Stimulated activated naive B cell treated with anti-CD40 and anti-IgM and Interleukin-4, amounts not matched to agents 10 μg/mL and 1 μg/mL and 100 μg/mL, for 72 hours (primary cell): ENCODE measurements at regions not wholly inside any gene's neighbourhood (a gene's known extent, or its start where the extent isn't known, plus 50 kb on each side); places are given as distances from the start of the nearest gene placed in this dataset.

Experiments
- ATAC-seq, 2 donors: fragments of 150-1000 bp; cut with Tn5 transposase; replicated peaks; 2 replicates each; pipeline ENCODE4 v1.10.0; 2021; ENCODE audit warnings: moderate library complexity in 1 of 2
- DNase-seq: peaks from one replicate; pipeline ENCODE4 v3.0.0; 2021
- H3K27ac Mint-ChIP-seq: one replicate; pipeline ENCODE4 v1.8.0; 2022; ENCODE audit warnings: mild to moderate bottlenecking, mixed read lengths
- H3K27me3 Mint-ChIP-seq, 2 donors: one replicate each; pipeline ENCODE4 v1.8.0; 2022; ENCODE audit warnings: mixed read lengths in 2 of 2
- H3K36me3 Mint-ChIP-seq, 2 donors: one replicate each; pipeline ENCODE4 v1.8.0; 2022; ENCODE audit warnings: mixed read lengths in 2 of 2, mild to moderate bottlenecking in 1 of 2
- H3K4me1 Mint-ChIP-seq, 2 donors: one replicate each; pipeline ENCODE4 v1.8.0; 2022; ENCODE audit warnings: mixed read lengths in 2 of 2, mild to moderate bottlenecking in 1 of 2
- H3K4me3 Mint-ChIP-seq, 2 donors: one replicate each; pipeline ENCODE4 v1.8.0; 2022; ENCODE audit warnings: mild to moderate bottlenecking in 2 of 2, mixed read lengths in 2 of 2, moderate library complexity in 1 of 2
- H3K9me3 Mint-ChIP-seq, 2 donors: one replicate each; pipeline ENCODE4 v1.8.0; 2022; ENCODE audit warnings: mixed read lengths in 2 of 2, mild to moderate bottlenecking in 1 of 2

GRCh38 chr2:39506215-39506614, 69.1 kb upstream of the MAP4K3 start:
- ATAC-seq (no peak), DNase-seq (no peak)
- H3K36me3 Mint-ChIP-seq = no peaks in the 10 kb centered on the region
- H3K4me3 Mint-ChIP-seq = no peak overlapping the region
- H3K4me1 Mint-ChIP-seq = peaks cover 9 to 25% of the 10 kb centered on the region in 2 donors
- no peak overlapping the region for H3K27ac Mint-ChIP-seq
- no peaks in the 10 kb centered on the region for H3K9me3 Mint-ChIP-seq
- no peaks in the 10 kb centered on the region for H3K27me3 Mint-ChIP-seq

GRCh38 chr2:39508198-39508597, 71.1 kb upstream of the MAP4K3 start:
- H3K27ac Mint-ChIP-seq = no peak overlapping the region
- no peaks in the 10 kb centered on the region for H3K27me3 Mint-ChIP-seq
- H3K9me3 Mint-ChIP-seq = no peaks in the 10 kb centered on the region
- DNase-seq (no peak), ATAC-seq (no peak)
- H3K36me3 Mint-ChIP-seq = no peaks in the 10 kb centered on the region
- H3K4me1 Mint-ChIP-seq = peaks cover 23 to 36% of the 10 kb centered on the region in 2 donors
- H3K4me3 Mint-ChIP-seq = no peak overlapping the region

GRCh38 chr2:39510140-39510539, 73.1 kb upstream of the MAP4K3 start:
- DNase-seq (no peak), ATAC-seq (no peak)
- no peak overlapping the region for H3K27ac Mint-ChIP-seq
- no peaks in the 10 kb centered on the region for H3K27me3 Mint-ChIP-seq
- no peaks in the 10 kb centered on the region for H3K36me3 Mint-ChIP-seq
- H3K4me3 Mint-ChIP-seq = no peak overlapping the region
- H3K4me1 Mint-ChIP-seq = peaks cover 28 to 41% of the 10 kb centered on the region in 2 donors
- no peaks in the 10 kb centered on the region for H3K9me3 Mint-ChIP-seq

- Mint-ChIP-seq H3K4me3 (no peak overlapping the region), H3K4me1 (peaks cover 30 to 46% of the 10 kb centered on the region in 2 donors), H3K36me3 (no peaks in the 10 kb centered on the region), H3K27ac (no peak overlapping the region), H3K27me3 (no peaks in the 10 kb centered on the region), H3K9me3 (no peaks in the 10 kb centered on the region)
- ATAC-seq = no peak
- DNase-seq = no peak
Observed at GRCh38 chr2:39511219-39511604, 74.1 kb upstream of the MAP4K3 start.

GRCh38 chr2:39511605-39512433, 74.7 kb upstream of the MAP4K3 start:
- H3K9me3 Mint-ChIP-seq = no peaks in the 10 kb centered on the region
- DNase-seq = no peak
- H3K4me1 Mint-ChIP-seq = peaks cover 30 to 46% of the 10 kb centered on the region in 2 donors
- no peaks in the 10 kb centered on the region for H3K27me3 Mint-ChIP-seq
- ATAC-seq = no peak
- H3K27ac Mint-ChIP-seq = no peak overlapping the region
- H3K4me3 Mint-ChIP-seq = no peak overlapping the region
- H3K36me3 Mint-ChIP-seq = no peaks in the 10 kb centered on the region

- H3K4me1 Mint-ChIP-seq = peaks cover 30 to 46% of the 10 kb centered on the region in 2 donors
- no peak for DNase-seq
- no peaks in the 10 kb centered on the region for H3K9me3 Mint-ChIP-seq
- H3K27ac Mint-ChIP-seq = peak overlapping the region; percentile 38
- no peak overlapping the region for H3K4me3 Mint-ChIP-seq
- ATAC-seq = peak in 1 of 2 donors; percentile 41
- H3K36me3 Mint-ChIP-seq = no peaks in the 10 kb centered on the region
- no peaks in the 10 kb centered on the region for H3K27me3 Mint-ChIP-seq
Observed at GRCh38 chr2:39512434-39512935, 75.4 kb upstream of the MAP4K3 start.

GRCh38 chr2:39512941-39513340, 75.9 kb upstream of the MAP4K3 start:
- peaks cover 0 to 2% of the 10 kb centered on the region in 2 donors for H3K27me3 Mint-ChIP-seq
- H3K9me3 Mint-ChIP-seq = no peaks in the 10 kb centered on the region
- no peak overlapping the region for H3K4me3 Mint-ChIP-seq
- H3K4me1 Mint-ChIP-seq = peaks cover 30 to 46% of the 10 kb centered on the region in 2 donors
- DNase-seq (no peak), ATAC-seq (peak in 1 of 2 donors; percentile 12)
- H3K36me3 Mint-ChIP-seq = no peaks in the 10 kb centered on the region
- H3K27ac Mint-ChIP-seq = no peak overlapping the region

GRCh38 chr2:39513641-39514094, 76.6 kb upstream of the MAP4K3 start:
- Mint-ChIP-seq H3K4me1 (peaks cover 30 to 46% of the 10 kb centered on the region in 2 donors), H3K4me3 (peak overlapping the region; percentile 15 to 21), H3K27me3 (peaks cover 0 to 4% of the 10 kb centered on the region in 2 donors), H3K27ac (peak overlapping the region; percentile 53), H3K36me3 (no peaks in the 10 kb centered on the region), H3K9me3 (no peaks in the 10 kb centered on the region)
- ATAC-seq (peak; percentile 91 to 93), DNase-seq (peak; percentile 73)

GRCh38 chr2:39514825-39515224, 77.7 kb upstream of the MAP4K3 start:
- no peak for DNase-seq
- H3K4me3 Mint-ChIP-seq = no peak overlapping the region
- H3K9me3 Mint-ChIP-seq = no peaks in the 10 kb centered on the region
- H3K27ac Mint-ChIP-seq = no peak overlapping the region
- peaks cover 28 to 46% of the 10 kb centered on the region in 2 donors for H3K4me1 Mint-ChIP-seq
- no peaks in the 10 kb centered on the region for H3K36me3 Mint-ChIP-seq
- H3K27me3 Mint-ChIP-seq = peaks cover 0 to 4% of the 10 kb centered on the region in 2 donors
- ATAC-seq = no peak

- no peak for DNase-seq
- no peaks in the 10 kb centered on the region for H3K9me3 Mint-ChIP-seq
- H3K36me3 Mint-ChIP-seq = peaks cover 0 to 3% of the 10 kb centered on the region in 2 donors
- H3K4me1 Mint-ChIP-seq = peaks cover 28 to 46% of the 10 kb centered on the region in 2 donors
- no peak for ATAC-seq
- H3K27me3 Mint-ChIP-seq = peaks cover 0 to 4% of the 10 kb centered on the region in 2 donors
- H3K4me3 Mint-ChIP-seq = no peak overlapping the region
- no peak overlapping the region for H3K27ac Mint-ChIP-seq
Observed at GRCh38 chr2:39515273-39515896, 78.3 kb upstream of the MAP4K3 start.

- Mint-ChIP-seq H3K4me1 (peaks cover 28 to 46% of the 10 kb centered on the region in 2 donors), H3K9me3 (peaks cover 0 to 2% of the 10 kb centered on the region in 2 donors), H3K27ac (no peak overlapping the region), H3K4me3 (no peak overlapping the region), H3K36me3 (peaks cover 4 to 8% of the 10 kb centered on the region in 2 donors), H3K27me3 (peaks cover 0 to 4% of the 10 kb centered on the region in 2 donors)
- ATAC-seq = no peak
- DNase-seq = no peak
Observed at GRCh38 chr2:39515897-39516346, 78.8 kb upstream of the MAP4K3 start.

- Mint-ChIP-seq H3K4me3 (no peak overlapping the region), H3K9me3 (peaks cover 0 to 5% of the 10 kb centered on the region in 2 donors), H3K27ac (no peak overlapping the region), H3K27me3 (peaks cover 0 to 4% of the 10 kb centered on the region in 2 donors), H3K36me3 (peaks cover 8 to 14% of the 10 kb centered on the region in 2 donors), H3K4me1 (peaks cover 28 to 41% of the 10 kb centered on the region in 2 donors)
- no peak for ATAC-seq
- DNase-seq = no peak
Observed at GRCh38 chr2:39516347-39517101, 79.4 kb upstream of the MAP4K3 start.

- no peak overlapping the region for H3K27ac Mint-ChIP-seq
Observed at GRCh38 chr2:39517102-39517436, 80.0 kb upstream of the MAP4K3 start.

GRCh38 chr2:39517622-39518021, 80.5 kb upstream of the MAP4K3 start:
- Mint-ChIP-seq H3K27ac (no peak overlapping the region), H3K4me3 (no peak overlapping the region), H3K27me3 (peaks cover 0 to 4% of the 10 kb centered on the region in 2 donors), H3K9me3 (peaks cover 6 to 8% of the 10 kb centered on the region in 2 donors), H3K4me1 (peaks cover 24 to 34% of the 10 kb centered on the region in 2 donors), H3K36me3 (peaks cover 18 to 23% of the 10 kb centered on the region in 2 donors)
- DNase-seq (no peak), ATAC-seq (no peak)

More at GRCh38 chr2:39517102-39517436, 80.0 kb upstream of the MAP4K3 start:
- DNase-seq (no peak), ATAC-seq (no peak)
- Mint-ChIP-seq H3K27me3 (peaks cover 0 to 4% of the 10 kb centered on the region in 2 donors), H3K4me3 (no peak overlapping the region), H3K9me3 (peaks cover under 1 to 5% of the 10 kb centered on the region in 2 donors), H3K4me1 (peaks cover 23 to 35% of the 10 kb centered on the region in 2 donors), H3K36me3 (peaks cover 13 to 17% of the 10 kb centered on the region in 2 donors)
